ENCODE measurements at regions not wholly inside any gene's neighbourhood (a gene's known extent, or its start where the extent isn't known, plus 50 kb on each side); places are given as distances from the start of the nearest gene placed in this dataset.

GRCh38 chr10:4260483-4261124 lies 475.6 kb upstream of the KLF6 start:
- no peak for DNase-seq (ENCODE audit: low read depth)
- no peak overlapping the region for H3K4me3 ChIP-seq (ENCODE audit: control insufficient read depth, low read depth, low read length)
- no peak for TF ChIP-seq CTCF (IDR thresholded peaks at IDR 0.05; ENCODE audit: control insufficient read depth, insufficient read depth, low read depth, low read length, missing control alignments)

GRCh38 chr10:4257939-4258465 lies 473.0 kb upstream of the KLF6 start:
- no peak overlapping the region for H3K4me3 ChIP-seq (ENCODE audit: control insufficient read depth, low read depth, low read length)
- DNase-seq (ENCODE audit: low read depth): no peak
- TF ChIP-seq CTCF (IDR thresholded peaks at IDR 0.05; ENCODE audit: control insufficient read depth, insufficient read depth, low read depth, low read length, missing control alignments): no peak

- no peak overlapping the region for H3K4me3 ChIP-seq (ENCODE audit: control insufficient read depth, low read depth, low read length)
- TF ChIP-seq CTCF (IDR thresholded peaks at IDR 0.05; ENCODE audit: control insufficient read depth, insufficient read depth, low read depth, low read length, missing control alignments): no peak
- DNase-seq (ENCODE audit: low read depth): no peak
These were observed 472.0 kb upstream of the KLF6 start for GRCh38 chr10:4256971-4257370.

- H3K4me3 ChIP-seq (ENCODE audit: control insufficient read depth, low read depth, low read length): no peak overlapping the region
- DNase-seq (ENCODE audit: low read depth): no peak
- no peak for TF ChIP-seq CTCF (IDR thresholded peaks at IDR 0.05; ENCODE audit: control insufficient read depth, insufficient read depth, low read depth, low read length, missing control alignments)
These were observed 470.7 kb upstream of the KLF6 start for GRCh38 chr10:4255751-4256150.

GRCh38 chr10:4254101-4254994 lies 469.3 kb upstream of the KLF6 start:
- DNase-seq (ENCODE audit: low read depth): peak; percentile 83
- TF ChIP-seq CTCF (IDR thresholded peaks at IDR 0.05; ENCODE audit: control insufficient read depth, insufficient read depth, low read depth, low read length, missing control alignments): no peak
- no peak overlapping the region for H3K4me3 ChIP-seq (ENCODE audit: control insufficient read depth, low read depth, low read length)

GRCh38 chr10:4252701-4253100 lies 467.7 kb upstream of the KLF6 start:
- no peak for DNase-seq (ENCODE audit: low read depth)
- no peak overlapping the region for H3K4me3 ChIP-seq (ENCODE audit: control insufficient read depth, low read depth, low read length)
- no peak for TF ChIP-seq CTCF (IDR thresholded peaks at IDR 0.05; ENCODE audit: control insufficient read depth, insufficient read depth, low read depth, low read length, missing control alignments)

Measured in AG09309 (cell line).